ENCODE measurements at regions not wholly inside any gene's neighbourhood (a gene's known extent, or its start where the extent isn't known, plus 50 kb on each side); places are given as distances from the start of the nearest gene placed in this dataset.

DNA sequence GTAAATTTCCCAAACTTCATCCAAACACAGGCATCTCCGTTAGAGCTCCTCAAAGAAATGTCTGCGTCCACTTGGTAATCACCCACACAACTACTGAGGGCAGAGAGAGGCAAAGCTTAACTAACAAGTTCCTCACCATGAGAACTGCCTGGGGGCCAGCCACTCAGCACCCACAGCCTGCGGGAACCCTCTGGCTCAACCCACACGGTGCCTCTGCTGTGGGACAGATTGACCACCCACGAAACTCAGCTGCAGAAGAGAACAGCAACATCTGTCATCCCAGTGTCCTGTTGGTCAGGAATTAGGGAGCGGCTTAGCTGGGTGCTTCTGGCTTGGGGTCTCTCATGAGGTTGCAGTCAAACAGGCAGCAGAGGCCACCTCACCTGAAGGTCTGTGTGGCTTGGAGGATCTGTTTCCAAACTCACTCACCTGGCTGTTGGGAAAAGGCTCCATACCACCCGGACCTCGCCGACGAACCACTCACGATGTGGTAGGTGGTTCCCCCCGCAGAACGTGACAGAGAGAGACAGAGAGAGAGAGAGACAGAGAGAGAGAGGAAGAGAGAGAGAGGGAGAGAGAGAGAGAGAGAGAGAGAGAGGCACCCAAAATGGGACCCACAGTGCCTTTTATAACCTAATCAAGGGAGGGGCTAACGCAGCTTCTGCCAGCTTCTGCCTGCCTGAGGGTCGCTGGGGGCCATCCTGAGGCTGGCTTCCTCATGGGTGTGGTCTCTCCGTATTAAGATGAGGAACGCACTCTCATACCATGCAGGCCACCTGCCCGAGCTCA is 103.5 kb downstream of the OLFM1 start:
- TF ChIP-seq NFE2L2 (conservative IDR thresholded peaks at IDR 0.05; ENCODE audit: low read length) (no peak), SREBF2 (IDR thresholded peaks at IDR 0.05) (no peak), JUNB (IDR thresholded peaks at IDR 0.05) (no peak), ZC3H11A (IDR thresholded peaks at IDR 0.05) (no peak), CEBPB (IDR thresholded peaks at IDR 0.05) (no peak), RCOR1 (IDR thresholded peaks at IDR 0.05; ENCODE audit: low read depth, low read length) (no peak), EP300 (IDR thresholded peaks at IDR 0.05) (no peak), PHF8 (IDR thresholded peaks at IDR 0.05; ENCODE audit: borderline replicate concordance, low read depth) (no peak)
- TF ChIP-seq, protein P1, sequence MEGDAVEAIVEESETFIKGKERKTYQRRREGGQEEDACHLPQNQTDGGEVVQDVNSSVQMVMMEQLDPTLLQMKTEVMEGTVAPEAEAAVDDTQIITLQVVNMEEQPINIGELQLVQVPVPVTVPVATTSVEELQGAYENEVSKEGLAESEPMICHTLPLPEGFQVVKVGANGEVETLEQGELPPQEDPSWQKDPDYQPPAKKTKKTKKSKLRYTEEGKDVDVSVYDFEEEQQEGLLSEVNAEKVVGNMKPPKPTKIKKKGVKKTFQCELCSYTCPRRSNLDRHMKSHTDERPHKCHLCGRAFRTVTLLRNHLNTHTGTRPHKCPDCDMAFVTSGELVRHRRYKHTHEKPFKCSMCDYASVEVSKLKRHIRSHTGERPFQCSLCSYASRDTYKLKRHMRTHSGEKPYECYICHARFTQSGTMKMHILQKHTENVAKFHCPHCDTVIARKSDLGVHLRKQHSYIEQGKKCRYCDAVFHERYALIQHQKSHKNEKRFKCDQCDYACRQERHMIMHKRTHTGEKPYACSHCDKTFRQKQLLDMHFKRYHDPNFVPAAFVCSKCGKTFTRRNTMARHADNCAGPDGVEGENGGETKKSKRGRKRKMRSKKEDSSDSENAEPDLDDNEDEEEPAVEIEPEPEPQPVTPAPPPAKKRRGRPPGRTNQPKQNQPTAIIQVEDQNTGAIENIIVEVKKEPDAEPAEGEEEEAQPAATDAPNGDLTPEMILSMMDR (IDR thresholded peaks at IDR 0.05), result no peak
- TF ChIP-seq, protein P2, sequence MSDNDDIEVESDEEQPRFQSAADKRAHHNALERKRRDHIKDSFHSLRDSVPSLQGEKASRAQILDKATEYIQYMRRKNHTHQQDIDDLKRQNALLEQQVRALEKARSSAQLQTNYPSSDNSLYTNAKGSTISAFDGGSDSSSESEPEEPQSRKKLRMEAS (IDR thresholded peaks at IDR 0.05), result no peak
- TF ChIP-seq, protein P3, sequence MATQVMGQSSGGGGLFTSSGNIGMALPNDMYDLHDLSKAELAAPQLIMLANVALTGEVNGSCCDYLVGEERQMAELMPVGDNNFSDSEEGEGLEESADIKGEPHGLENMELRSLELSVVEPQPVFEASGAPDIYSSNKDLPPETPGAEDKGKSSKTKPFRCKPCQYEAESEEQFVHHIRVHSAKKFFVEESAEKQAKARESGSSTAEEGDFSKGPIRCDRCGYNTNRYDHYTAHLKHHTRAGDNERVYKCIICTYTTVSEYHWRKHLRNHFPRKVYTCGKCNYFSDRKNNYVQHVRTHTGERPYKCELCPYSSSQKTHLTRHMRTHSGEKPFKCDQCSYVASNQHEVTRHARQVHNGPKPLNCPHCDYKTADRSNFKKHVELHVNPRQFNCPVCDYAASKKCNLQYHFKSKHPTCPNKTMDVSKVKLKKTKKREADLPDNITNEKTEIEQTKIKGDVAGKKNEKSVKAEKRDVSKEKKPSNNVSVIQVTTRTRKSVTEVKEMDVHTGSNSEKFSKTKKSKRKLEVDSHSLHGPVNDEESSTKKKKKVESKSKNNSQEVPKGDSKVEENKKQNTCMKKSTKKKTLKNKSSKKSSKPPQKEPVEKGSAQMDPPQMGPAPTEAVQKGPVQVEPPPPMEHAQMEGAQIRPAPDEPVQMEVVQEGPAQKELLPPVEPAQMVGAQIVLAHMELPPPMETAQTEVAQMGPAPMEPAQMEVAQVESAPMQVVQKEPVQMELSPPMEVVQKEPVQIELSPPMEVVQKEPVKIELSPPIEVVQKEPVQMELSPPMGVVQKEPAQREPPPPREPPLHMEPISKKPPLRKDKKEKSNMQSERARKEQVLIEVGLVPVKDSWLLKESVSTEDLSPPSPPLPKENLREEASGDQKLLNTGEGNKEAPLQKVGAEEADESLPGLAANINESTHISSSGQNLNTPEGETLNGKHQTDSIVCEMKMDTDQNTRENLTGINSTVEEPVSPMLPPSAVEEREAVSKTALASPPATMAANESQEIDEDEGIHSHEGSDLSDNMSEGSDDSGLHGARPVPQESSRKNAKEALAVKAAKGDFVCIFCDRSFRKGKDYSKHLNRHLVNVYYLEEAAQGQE (IDR thresholded peaks at IDR 0.05), result no peak

Measured in A549 (cell line).